HepG2 (cell line): ENCODE measurements at regions not wholly inside any gene's neighbourhood (a gene's known extent, or its start where the extent isn't known, plus 50 kb on each side); places are given as distances from the start of the nearest gene placed in this dataset.

ENCODE experiments used
- AFF4 ChIP-seq: sonication (generic); formaldehyde crosslinking; IDR thresholded peaks from 2 replicates; pipeline ENCODE4 v1.4.0; 2020; ENCODE audit warnings: missing genetic modification reagents
- ELK4 ChIP-seq: sonication (generic); formaldehyde crosslinking; IDR thresholded peaks from 2 replicates; pipeline ENCODE4 v1.9.0; 2021; ENCODE audit warnings: missing genetic modification reagents, borderline replicate concordance
- EZH2 ChIP-seq: conservative IDR thresholded peaks from 2 replicates; pipeline ENCODE4 v1.6.1; 2012; ENCODE audit warnings: mild to moderate bottlenecking, low read depth, low read length, moderate library complexity
- FOXK1 ChIP-seq: sonication (generic); formaldehyde crosslinking; IDR thresholded peaks from 2 replicates; pipeline ENCODE4 v1.4.0; 2020; ENCODE audit warnings: low read depth, missing genetic modification reagents, borderline replicate concordance
- JUNB ChIP-seq: sonication (generic); formaldehyde crosslinking; IDR thresholded peaks from 2 replicates; pipeline ENCODE4 v1.8.0; 2022; ENCODE audit warnings: missing genetic modification reagents, mild to moderate bottlenecking, borderline replicate concordance
- MED13 ChIP-seq: sonication (generic); formaldehyde crosslinking; IDR thresholded peaks from 2 replicates; pipeline ENCODE4 v1.5.0; 2020; ENCODE audit warnings: missing genetic modification reagents
- MYC ChIP-seq: sonication (generic); formaldehyde crosslinking; IDR thresholded peaks from 2 replicates; pipeline ENCODE4 v1.9.0; 2021; ENCODE audit warnings: missing genetic modification reagents, borderline replicate concordance
- NFYB ChIP-seq: sonication (generic); formaldehyde crosslinking; IDR thresholded peaks from 2 replicates; pipeline ENCODE4 v1.4.0; 2020; ENCODE audit warnings: missing genetic modification reagents
- ZNF10 ChIP-seq: sonication (generic); formaldehyde crosslinking; IDR thresholded peaks from 2 replicates; pipeline ENCODE4 v1.4.0; 2020; ENCODE audit warnings: mild to moderate bottlenecking, low read depth, missing genetic modification reagents, borderline replicate concordance
- ZNF547 ChIP-seq: sonication (generic); formaldehyde crosslinking; IDR thresholded peaks from 2 replicates; pipeline ENCODE4 v1.5.1; 2020; ENCODE audit warnings: mild to moderate bottlenecking, missing genetic modification reagents

GRCh38 chr18:41579185-41579584 is 375.8 kb upstream of the PIK3C3 start:
- TF ChIP-seq ELK4 (CRISPR knock-in tag) (no peak), ZNF547 (no peak), MYC (CRISPR knock-in tag) (no peak), AFF4 (CRISPR knock-in tag) (no peak), JUNB (CRISPR knock-in tag) (no peak), ZNF10 (CRISPR knock-in tag) (no peak), MED13 (no peak), FOXK1 (CRISPR knock-in tag) (no peak), NFYB (CRISPR knock-in tag) (no peak), EZH2 (no peak)
